ENCODE measurements at regions not wholly inside any gene's neighbourhood (a gene's known extent, or its start where the extent isn't known, plus 50 kb on each side); places are given as distances from the start of the nearest gene placed in this dataset.

GRCh38 chr9:105128908-105129600, 115.4 kb upstream of the SLC44A1 start:
- no peaks in the 10 kb centered on the region for H3K79me2 ChIP-seq (ENCODE audit: control insufficient read depth, insufficient read depth, low read length)
- no peak for TF ChIP-seq JUN (IDR thresholded peaks at IDR 0.05; ENCODE audit: borderline replicate concordance, insufficient read depth, insufficient read length, low read depth)
- no peak for TF ChIP-seq POLR2A (IDR thresholded peaks at IDR 0.05; ENCODE audit: low read depth, low read length)
- no peak for TF ChIP-seq POLR2AphosphoS5 (IDR thresholded peaks at IDR 0.05; ENCODE audit: insufficient read depth, low read depth, low read length)
- no peak for TF ChIP-seq GATA2 (IDR thresholded peaks at IDR 0.05; ENCODE audit: insufficient read depth, insufficient read length, low read depth, low read length)
- TF ChIP-seq MYC (IDR thresholded peaks at IDR 0.05; ENCODE audit: low read depth, low read length) = no peak
- FAIRE-seq = no peak
- H3K27me3 ChIP-seq (ENCODE audit: control insufficient read depth in 2 of 2, insufficient read depth in 2 of 2, low read length in 2 of 2) = no peaks in the 10 kb centered on the region
- POLR2A ChIA-PET = no interaction called here
- no peaks in the 10 kb centered on the region for H3K9me1 ChIP-seq (replicated peaks; ENCODE audit: control insufficient read depth, extremely low read depth, insufficient read depth, low read length)
- no peaks in the 10 kb centered on the region for H3K9me3 ChIP-seq (replicated peaks; ENCODE audit: control insufficient read depth, insufficient read depth, low read length)
- intact Hi-C loops (cut with micrococcal nuclease) (loop anchor here (5.0 kb wide), 1 partner anchor 137 kb away; no protein-coding TSS in a partner anchor), dilution Hi-C loops (cut with MboI; ENCODE audit: extremely low pct_ligation_motif_present, low sequenced_read_pairs) (no loop called here)
- H2AFZ ChIP-seq (ENCODE audit: low read depth, low read length) = no peak overlapping the region
- no peak overlapping the region for H3K4me2 ChIP-seq (ENCODE audit: insufficient read depth, low read length)
- no peaks in the 10 kb centered on the region for H3K4me1 ChIP-seq (ENCODE audit: control insufficient read depth, extremely low read depth, insufficient read depth, low read length)
- no peak overlapping the region for H3K4me3 ChIP-seq (replicated peaks in 1 of 3; ENCODE audit: insufficient read depth in 1 of 3, low read depth in 1 of 3, low read length in 3 of 3)
- no peaks in the 10 kb centered on the region for H3K36me3 ChIP-seq (ENCODE audit: control insufficient read depth in 2 of 2, extremely low read depth in 1 of 2, insufficient read depth in 2 of 2, low read length in 2 of 2)
- DNase-seq (ENCODE audit: low read depth, low spot score) = peak; percentile 59
- no peaks in the 10 kb centered on the region for H4K20me1 ChIP-seq (replicated peaks; ENCODE audit: control insufficient read depth, extremely low read depth, insufficient read depth, low read length)
- CTCF ChIA-PET = no interaction called here
- H3K27ac ChIP-seq (ENCODE audit: insufficient read depth, low read depth, low read length) = no peak overlapping the region
- BruUV-seq (replicated peaks) = no TSS peak
- H3K9ac ChIP-seq (replicated peaks; ENCODE audit: extremely low read depth, insufficient read depth, low read length) = no peak overlapping the region

GRCh38 chr9:105129731-105130130, 114.7 kb upstream of the SLC44A1 start:
- Histone ChIP-seq H3K9me1 (replicated peaks; ENCODE audit: control insufficient read depth, extremely low read depth, insufficient read depth, low read length) (no peaks in the 10 kb centered on the region), H4K20me1 (replicated peaks; ENCODE audit: control insufficient read depth, extremely low read depth, insufficient read depth, low read length) (no peaks in the 10 kb centered on the region), H2AFZ (ENCODE audit: low read depth, low read length) (no peak overlapping the region), H3K4me2 (ENCODE audit: insufficient read depth, low read length) (no peak overlapping the region), H3K36me3 (ENCODE audit: control insufficient read depth in 2 of 2, extremely low read depth in 1 of 2, insufficient read depth in 2 of 2, low read length in 2 of 2) (no peaks in the 10 kb centered on the region), H3K79me2 (ENCODE audit: control insufficient read depth, insufficient read depth, low read length) (no peaks in the 10 kb centered on the region), H3K27ac (ENCODE audit: insufficient read depth, low read depth, low read length) (no peak overlapping the region), H3K27me3 (ENCODE audit: control insufficient read depth in 2 of 2, insufficient read depth in 2 of 2, low read length in 2 of 2) (no peaks in the 10 kb centered on the region), H3K9ac (replicated peaks; ENCODE audit: extremely low read depth, insufficient read depth, low read length) (no peak overlapping the region), H3K9me3 (replicated peaks; ENCODE audit: control insufficient read depth, insufficient read depth, low read length) (no peaks in the 10 kb centered on the region), H3K4me3 (replicated peaks in 1 of 3; ENCODE audit: insufficient read depth in 1 of 3, low read depth in 1 of 3, low read length in 3 of 3) (no peak overlapping the region), H3K4me1 (ENCODE audit: control insufficient read depth, extremely low read depth, insufficient read depth, low read length) (no peaks in the 10 kb centered on the region)
- FAIRE-seq (no peak), DNase-seq (ENCODE audit: low read depth, low spot score) (no peak)
- TF ChIP-seq GATA2 (IDR thresholded peaks at IDR 0.05; ENCODE audit: insufficient read depth, insufficient read length, low read depth, low read length) = no peak
- no peak for TF ChIP-seq FOS (IDR thresholded peaks at IDR 0.05; ENCODE audit: borderline replicate concordance, insufficient read depth, low read length)
- TF ChIP-seq CTCF (IDR thresholded peaks at IDR 0.05; ENCODE audit: extremely low read depth in 1 of 2, insufficient read depth in 1 of 2, low read depth in 1 of 2, low read length in 2 of 2) = no peak
- TF ChIP-seq EZH2 (IDR thresholded peaks at IDR 0.05; ENCODE audit: borderline replicate concordance, low read depth, low read length, severe bottlenecking) = no peak
- TF ChIP-seq JUN (IDR thresholded peaks at IDR 0.05; ENCODE audit: borderline replicate concordance, insufficient read depth, insufficient read length, low read depth) = no peak
- no peak for TF ChIP-seq MYC (IDR thresholded peaks at IDR 0.05; ENCODE audit: low read depth, low read length)
- no peak for TF ChIP-seq MAX (IDR thresholded peaks at IDR 0.05; ENCODE audit: insufficient read depth, insufficient read length)
- no peak for TF ChIP-seq POLR2A (IDR thresholded peaks at IDR 0.05; ENCODE audit: low read depth, low read length)
- no peak for TF ChIP-seq POLR2AphosphoS5 (IDR thresholded peaks at IDR 0.05; ENCODE audit: insufficient read depth, low read depth, low read length)
- ChIA-PET CTCF (no interaction called here), POLR2A (no interaction called here)
- intact Hi-C loops (cut with micrococcal nuclease) (loop anchor here (5.0 kb wide), 1 partner anchor 137 kb away; no protein-coding TSS in a partner anchor), dilution Hi-C loops (cut with MboI; ENCODE audit: extremely low pct_ligation_motif_present, low sequenced_read_pairs) (no loop called here)
- no TSS peak for BruUV-seq (replicated peaks)

Data from endothelial cell of umbilical vein (primary cell).